H9 (cell line): ENCODE measurements at regions not wholly inside any gene's neighbourhood (a gene's known extent, or its start where the extent isn't known, plus 50 kb on each side); places are given as distances from the start of the nearest gene placed in this dataset.

Experiments
- DNase-seq: peaks from one replicate; pipeline ENCODE4 v3.0.0-alpha.2; 2017
- H2AFZ ChIP-seq: one replicate; pipeline ENCODE4 v1.6.1; 2013; ENCODE audit warnings: mild to moderate bottlenecking, low read length, control low read depth, moderate library complexity
- H2AK5ac ChIP-seq: 2 replicates; pipeline ENCODE4 v1.6.1; 2013; ENCODE audit warnings: low read length, control low read depth, mixed read lengths; ENCODE audit not compliant: insufficient read length
- H2BK120ac ChIP-seq: one replicate; pipeline ENCODE4 v1.6.1; 2013; ENCODE audit warnings: low read depth, mild to moderate bottlenecking, low read length, control low read depth, inconsistent platforms; ENCODE audit not compliant: poor library complexity, severe bottlenecking
- H2BK12ac ChIP-seq: 2 replicates; pipeline ENCODE4 v1.6.1; 2013; ENCODE audit warnings: low read length, control low read depth, mixed read lengths, low read depth; ENCODE audit not compliant: insufficient read length
- H2BK15ac ChIP-seq: 2 replicates; pipeline ENCODE4 v1.6.1; 2013; ENCODE audit warnings: low read depth, low read length, control low read depth
- H2BK20ac ChIP-seq: one replicate; pipeline ENCODE4 v1.6.1; 2013; ENCODE audit warnings: low read depth, mild to moderate bottlenecking, low read length, control low read depth, inconsistent platforms; ENCODE audit not compliant: poor library complexity, severe bottlenecking
- H2BK5ac ChIP-seq: 2 replicates; pipeline ENCODE4 v1.6.1; 2013; ENCODE audit warnings: low read length, control low read depth, mixed read lengths; ENCODE audit not compliant: insufficient read length
- H3K14ac ChIP-seq: 2 replicates; pipeline ENCODE4 v1.6.1; 2013; ENCODE audit warnings: low read length, control low read depth; ENCODE audit not compliant: insufficient read depth
- H3K18ac ChIP-seq: 2 replicates; pipeline ENCODE4 v1.6.1; 2013; ENCODE audit warnings: low read depth, mild to moderate bottlenecking, mixed read lengths, low read length, control low read depth; ENCODE audit not compliant: insufficient read length
- H3K23ac ChIP-seq: 2 replicates; pipeline ENCODE4 v1.6.1; 2013; ENCODE audit warnings: low read length, control low read depth, mixed read lengths, low read depth; ENCODE audit not compliant: insufficient read length
- H3K23me2 ChIP-seq: 2 replicates; pipeline ENCODE4 v1.6.1; 2013; ENCODE audit warnings: low read depth, mild to moderate bottlenecking, mixed read lengths, low read length, control low read depth; ENCODE audit not compliant: insufficient read length, poor library complexity, severe bottlenecking
- H3K27ac ChIP-seq: 2 replicates; pipeline ENCODE4 v1.5.1; 2013; ENCODE audit warnings: low read length, control low read depth, mixed read lengths, low read depth; ENCODE audit not compliant: insufficient read length
- H3K27me3 ChIP-seq: 2 replicates; pipeline ENCODE4 v1.6.1; 2013; ENCODE audit warnings: low read length, control low read depth, inconsistent platforms; ENCODE audit not compliant: insufficient read depth
- H3K4ac ChIP-seq: 2 replicates; pipeline ENCODE4 v1.6.1; 2013; ENCODE audit warnings: low read depth, mild to moderate bottlenecking, control low read depth, inconsistent platforms, low read length, moderate library complexity
- H3K4me1 ChIP-seq: 2 replicates; pipeline ENCODE4 v1.6.1; 2013; ENCODE audit warnings: low read length, control low read depth, inconsistent platforms; ENCODE audit not compliant: insufficient read depth
- H3K4me2 ChIP-seq: 2 replicates; pipeline ENCODE4 v1.6.1; 2013; ENCODE audit warnings: low read length, control low read depth, mixed read lengths; ENCODE audit not compliant: insufficient read length, insufficient read depth
- H3K56ac ChIP-seq: 2 replicates; pipeline ENCODE4 v1.6.1; 2013; ENCODE audit warnings: low read depth, mild to moderate bottlenecking, mixed read lengths, low read length, control low read depth; ENCODE audit not compliant: insufficient read length
- H3K79me1 ChIP-seq: 2 replicates; pipeline ENCODE4 v1.6.1; 2013; ENCODE audit warnings: low read depth, mild to moderate bottlenecking, moderate library complexity, low read length, control low read depth, inconsistent platforms; ENCODE audit not compliant: insufficient read depth, poor library complexity, severe bottlenecking
- H3K79me2 ChIP-seq: 2 replicates; pipeline ENCODE4 v1.6.1; 2013; ENCODE audit warnings: low read length, control low read depth, inconsistent platforms; ENCODE audit not compliant: insufficient read depth
- H3K9ac ChIP-seq: 2 replicates; pipeline ENCODE4 v1.6.1; 2013; ENCODE audit warnings: low read length, control low read depth, mixed read lengths; ENCODE audit not compliant: insufficient read length; ENCODE audit errors: extremely low read depth
- H3K9me3 ChIP-seq: one replicate; pipeline ENCODE4 v1.6.1; 2013; ENCODE audit warnings: low read depth, low read length, inconsistent platforms; ENCODE audit not compliant: control insufficient read depth
- H3T11ph ChIP-seq: one replicate; pipeline ENCODE4 v1.6.1; 2013; ENCODE audit warnings: mild to moderate bottlenecking, low read length, control low read depth, inconsistent platforms
- H4K20me1 ChIP-seq: one replicate; pipeline ENCODE4 v1.6.1; 2013; ENCODE audit not compliant: control insufficient read depth, insufficient read length, insufficient read depth
- H4K5ac ChIP-seq: 2 replicates; pipeline ENCODE4 v1.6.1; 2013; ENCODE audit warnings: low read depth, mild to moderate bottlenecking, mixed read lengths, low read length, control low read depth; ENCODE audit not compliant: insufficient read length
- H4K8ac ChIP-seq: replicated peaks from 2 replicates; pipeline ENCODE4 v1.6.1; 2013; ENCODE audit warnings: low read length, control low read depth, mixed read lengths, low read depth; ENCODE audit not compliant: insufficient read length
- H4K91ac ChIP-seq: 2 replicates; pipeline ENCODE4 v1.6.1; 2013; ENCODE audit warnings: low read depth, mild to moderate bottlenecking, moderate library complexity, mixed read lengths, low read length, control low read depth; ENCODE audit not compliant: insufficient read length
- H3K27ac Mint-ChIP-seq, 3 experiments: 2 replicates in 2 of 3; 3 replicates in 1 of 3; pipeline ENCODE4 v1.8.0; 2020 to 2021; ENCODE audit warnings: mixed read lengths in 3 of 3, mild to moderate bottlenecking in 1 of 3, moderate library complexity in 1 of 3
- H3K27me3 Mint-ChIP-seq: 2 replicates; pipeline ENCODE4 v1.8.0; 2021; ENCODE audit warnings: low read depth, mild to moderate bottlenecking, moderate library complexity, mixed read lengths
- H3K36me3 Mint-ChIP-seq, 3 experiments: 2 replicates in 2 of 3; 3 replicates in 1 of 3; pipeline ENCODE4 v1.8.0; 2020 to 2021; ENCODE audit warnings: low read depth in 3 of 3, mixed read lengths in 3 of 3; ENCODE audit not compliant: insufficient read depth in 1 of 3
- H3K4me1 Mint-ChIP-seq, 2 experiments: 2 replicates each; pipeline ENCODE4 v1.8.0; 2020; ENCODE audit warnings: mixed read lengths in 2 of 2
- H3K4me3 Mint-ChIP-seq, 2 experiments: 2 replicates in 1 of 2; 3 replicates in 1 of 2; pipeline ENCODE4 v1.8.0; 2020 to 2021; ENCODE audit warnings: mild to moderate bottlenecking in 2 of 2, mixed read lengths in 2 of 2, moderate library complexity in 1 of 2
- H3K9me3 Mint-ChIP-seq, 2 experiments: 2 replicates in 1 of 2; 3 replicates in 1 of 2; pipeline ENCODE4 v1.8.0; 2020; ENCODE audit warnings: mild to moderate bottlenecking in 2 of 2, mixed read lengths in 2 of 2, moderate library complexity in 1 of 2
- CTCF ChIP-seq: fragments of 200-600 bp; sonication (generic); conservative IDR thresholded peaks from 3 replicates; pipeline ENCODE4 v1.8.0; 2021; ENCODE audit warnings: antibody characterized with exemption, mild to moderate bottlenecking
- WGBS: extraction: QIAGEN DNeasy Blood & Tissue Kit; methylation state at CpG from one replicate; pipeline ENCODE4 v1.1.7; 2013; ENCODE audit warnings: missing lambda C conversion rate, low lambda C conversion rate, mixed read lengths; ENCODE audit not compliant: insufficient read length; ENCODE audit errors: extremely low coverage; 5-methylcytosine and 5-hydroxymethylcytosine counted together

DNA sequence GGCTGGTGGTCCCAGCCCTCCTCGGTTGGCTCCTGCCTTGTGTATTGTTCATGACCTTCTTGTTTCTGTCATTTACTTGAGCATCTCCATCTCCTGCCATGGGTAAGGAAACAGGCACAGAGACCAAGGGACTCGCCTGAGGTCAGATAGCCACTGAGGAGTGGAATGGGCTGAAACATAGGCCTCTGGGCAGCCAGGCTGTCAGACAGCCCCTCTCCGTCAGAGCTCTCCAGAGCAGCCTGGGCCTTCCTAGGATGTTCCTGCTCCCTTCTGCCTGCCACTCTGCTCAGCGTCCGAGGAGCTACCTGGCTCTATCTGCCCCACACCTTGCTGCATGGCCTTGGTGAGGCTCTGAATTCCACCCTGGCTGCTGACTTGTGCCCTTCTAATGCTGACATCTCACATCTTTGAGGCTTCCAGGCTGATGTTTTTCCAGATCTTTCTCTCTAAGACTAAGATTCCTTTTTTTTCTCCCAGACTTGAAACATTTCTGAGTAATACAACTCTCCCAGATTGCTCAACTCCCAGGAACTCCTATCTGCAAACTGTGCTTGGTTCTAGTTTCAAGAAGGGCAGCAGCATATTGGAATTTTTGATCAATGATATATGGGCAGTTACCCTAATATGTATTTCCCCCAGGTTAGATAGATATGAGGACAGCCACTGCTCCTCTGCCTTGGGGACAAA lies 67.7 kb downstream of the MCFD2 start:
- no CpG with 5 or more reads among the region's 5 CpGs for WGBS
- peaks cover 4 to 8% of the 10 kb centered on the region in 2 experiments; a peak in 2 of 4 replicates for H3K4me1 Mint-ChIP-seq
- no peaks in the 10 kb centered on the region for H4K20me1 ChIP-seq
- no peak overlapping the region for H3K4me3 Mint-ChIP-seq
- H3K36me3 Mint-ChIP-seq = no peaks in the 10 kb centered on the region
- H3K23ac ChIP-seq = no peak overlapping the region
- H3K27me3 Mint-ChIP-seq = peaks cover 2% of the 10 kb centered on the region
- no peak overlapping the region for H3K27ac Mint-ChIP-seq
- no peaks in the 10 kb centered on the region for H3K27me3 ChIP-seq
- no peaks in the 10 kb centered on the region; the same call in 1 of the 2 replicates for H3K4me1 ChIP-seq
- no peak overlapping the region for H3K4ac ChIP-seq
- no peak overlapping the region for H3K14ac ChIP-seq
- TF ChIP-seq CTCF = no peak
- H3K79me1 ChIP-seq = no peaks in the 10 kb centered on the region
- no peak for DNase-seq
- no peak overlapping the region for H3K27ac ChIP-seq
- H2BK12ac ChIP-seq = no peak overlapping the region
- H3K56ac ChIP-seq = no peak overlapping the region
- no peak overlapping the region for H4K5ac ChIP-seq
- no peak overlapping the region for H2AK5ac ChIP-seq
- no peak overlapping the region for H2BK5ac ChIP-seq
- H3K79me2 ChIP-seq = no peaks in the 10 kb centered on the region
- H2AFZ ChIP-seq = no peak overlapping the region
- no peaks in the 10 kb centered on the region for H3K9me3 ChIP-seq
- H4K91ac ChIP-seq = no peak overlapping the region
- H3K23me2 ChIP-seq = no peaks in the 10 kb centered on the region
- H4K8ac ChIP-seq = no peak overlapping the region
- H2BK120ac ChIP-seq = no peak overlapping the region
- H2BK20ac ChIP-seq = no peak overlapping the region
- H3K9me3 Mint-ChIP-seq = no peaks in the 10 kb centered on the region
- no peak overlapping the region for H3T11ph ChIP-seq
- no peak overlapping the region for H2BK15ac ChIP-seq
- no peak overlapping the region for H3K18ac ChIP-seq
- H3K9ac ChIP-seq = no peak overlapping the region
- no peak overlapping the region for H3K4me2 ChIP-seq
